Activated CD4-positive, alpha-beta T cell treated with anti-CD3 and anti-CD28 coated beads, Interleukin-2, Interleukin-6, amounts not matched to agents 100 ng/mL and 50 ng/mL, durations not matched to agents 16 hours and 8 hours (primary cell): ENCODE measurements at regions not wholly inside any gene's neighbourhood (a gene's known extent, or its start where the extent isn't known, plus 50 kb on each side); places are given as distances from the start of the nearest gene placed in this dataset.

ENCODE experiments used
- DNase-seq: peaks from one replicate; pipeline ENCODE4 v3.0.0-alpha.2; 2020

- no peak for DNase-seq
These were observed 451.3 kb downstream of the NTRK3 start for GRCh38 chr15:87805117-87805820.

GRCh38 chr15:87804451-87804850 lies 452.1 kb downstream of the NTRK3 start:
- DNase-seq, result no peak

- DNase-seq, result no peak
These were observed 456.7 kb downstream of the NTRK3 start for GRCh38 chr15:87799838-87800237.

- no peak for DNase-seq
These were observed 457.1 kb downstream of the NTRK3 start for GRCh38 chr15:87799428-87799827.

GRCh38 chr15:87793725-87794124 lies 462.8 kb downstream of the NTRK3 start:
- DNase-seq, result no peak

- no peak for DNase-seq
These were observed 464.1 kb downstream of the NTRK3 start for GRCh38 chr15:87792250-87793040.

GRCh38 chr15:87781959-87782625 lies 474.4 kb downstream of the NTRK3 start:
- DNase-seq, result no peak

GRCh38 chr15:87779746-87780145 lies 476.8 kb downstream of the NTRK3 start:
- DNase-seq, result no peak

GRCh38 chr15:87778358-87778757 lies 478.2 kb downstream of the NTRK3 start:
- DNase-seq, result no peak

- DNase-seq, result no peak
These were observed 479.4 kb downstream of the NTRK3 start for GRCh38 chr15:87777054-87777561.

- DNase-seq, result no peak
These were observed 489.0 kb downstream of the NTRK3 start for GRCh38 chr15:87767516-87767915.

GRCh38 chr15:87764461-87765240 lies 491.9 kb downstream of the NTRK3 start:
- DNase-seq, result no peak

- no peak for DNase-seq
These were observed 492.7 kb downstream of the NTRK3 start for GRCh38 chr15:87763837-87764236.

GRCh38 chr15:87761736-87762509 lies 494.6 kb downstream of the NTRK3 start:
- no peak for DNase-seq

GRCh38 chr15:87760547-87761314 lies 495.8 kb downstream of the NTRK3 start:
- DNase-seq, result no peak

- DNase-seq, result no peak
These were observed 497.6 kb downstream of the NTRK3 start for GRCh38 chr15:87758794-87759418.

GRCh38 chr15:87757084-87757483 lies 499.5 kb downstream of the NTRK3 start:
- DNase-seq, result no peak

GRCh38 chr15:87756072-87756471 lies 500.5 kb downstream of the NTRK3 start:
- no peak for DNase-seq

GRCh38 chr15:87755226-87755625 lies 501.3 kb downstream of the NTRK3 start:
- no peak for DNase-seq

- no peak for DNase-seq
These were observed 503.0 kb downstream of the NTRK3 start for GRCh38 chr15:87753539-87753938.
